ENCODE measurements at regions not wholly inside any gene's neighbourhood (a gene's known extent, or its start where the extent isn't known, plus 50 kb on each side); places are given as distances from the start of the nearest gene placed in this dataset.
"Not testable (repeated sequence)": the region's sequence is repeated elsewhere in the genome, so short reads cannot be mapped to it uniquely, and the experiment has no call there.

GRCh38 chr1:38609166-38610025, 250.2 kb downstream of the RRAGC start:
- DNase-seq (ENCODE audit: low read depth): no peak

DNA sequence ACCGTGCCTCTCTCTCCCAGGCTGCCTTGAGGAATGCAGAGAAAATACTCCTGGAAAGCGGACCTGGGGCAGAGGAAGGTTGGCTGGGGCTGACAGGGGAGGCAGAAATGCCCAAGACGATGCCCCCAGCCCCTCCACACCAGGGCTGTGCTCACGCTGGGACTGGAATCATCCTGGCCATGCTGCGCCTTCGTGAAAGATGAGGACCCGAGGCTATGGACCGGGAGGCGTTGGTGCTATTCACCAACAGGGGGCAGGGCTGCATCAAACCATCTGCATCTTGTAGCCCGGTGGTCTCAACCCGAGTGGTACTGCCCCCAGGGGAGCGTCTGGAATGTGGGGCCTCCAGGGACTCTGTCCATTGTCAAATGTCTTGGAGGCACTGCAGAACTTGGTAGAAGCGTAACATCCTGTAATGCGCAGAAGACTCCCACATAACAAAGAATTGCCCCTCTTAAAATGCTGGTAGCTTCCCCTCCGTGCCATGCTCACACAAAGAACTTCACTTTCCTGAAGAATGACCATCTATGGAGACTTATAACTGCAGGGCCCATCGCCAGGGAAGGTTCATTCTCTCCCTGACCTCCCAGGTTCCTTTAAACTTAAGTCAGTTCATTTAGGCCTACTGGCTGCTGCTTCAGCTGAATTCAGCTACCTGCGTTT, 251.2 kb downstream of the RRAGC start:
- DNase-seq (ENCODE audit: low read depth): no peak

DNA sequence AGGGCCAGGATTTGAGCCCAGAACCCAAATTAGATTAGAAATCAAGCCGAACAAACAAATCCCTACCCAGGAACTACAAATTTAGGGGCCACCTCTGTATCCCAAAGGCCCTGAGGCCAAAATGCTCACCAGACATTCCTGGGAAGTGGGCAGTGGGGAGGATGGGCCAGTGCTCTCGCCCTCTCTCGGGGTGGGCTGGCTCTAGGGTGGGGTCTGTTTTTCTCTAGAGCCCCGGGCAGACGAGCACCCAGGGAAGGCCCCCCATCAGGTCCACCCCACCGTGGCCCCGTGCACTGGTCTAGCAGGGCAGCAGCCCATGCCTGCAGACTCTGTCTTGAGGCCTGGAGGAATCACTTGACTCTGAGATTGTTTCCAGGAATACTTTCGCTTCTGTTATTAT, 252.0 kb downstream of the RRAGC start:
- DNase-seq (ENCODE audit: low read depth): no peak

GRCh38 chr1:38605063-38605462, 254.5 kb downstream of the RRAGC start:
- DNase-seq (ENCODE audit: low read depth): no peak

DNA sequence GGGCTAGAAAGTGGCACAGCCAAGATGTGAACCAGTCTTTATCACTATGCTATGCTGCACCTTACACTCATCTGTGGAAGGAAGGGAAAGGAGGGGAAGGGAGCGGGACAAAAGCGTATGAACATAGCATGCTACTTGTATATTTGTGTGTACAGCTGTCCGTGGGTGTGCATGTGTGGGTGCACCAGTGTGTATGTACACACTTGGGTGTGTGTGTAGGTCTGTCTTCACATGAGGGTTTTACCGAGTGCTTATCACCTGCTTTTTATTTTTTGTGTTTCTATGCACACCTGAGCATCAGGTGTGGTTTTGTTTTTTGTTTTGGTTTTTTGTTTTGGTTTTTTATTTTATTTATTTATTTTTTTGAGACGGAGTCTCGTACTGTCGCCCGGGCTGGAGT, 255.7 kb downstream of the RRAGC start:
- no peak for DNase-seq (ENCODE audit: low read depth)

- no peak for DNase-seq (ENCODE audit: low read depth)
Measured at GRCh38 chr1:38600905-38601304, 258.7 kb downstream of the RRAGC start.

GRCh38 chr1:38600286-38600685, 259.3 kb downstream of the RRAGC start:
- DNase-seq (ENCODE audit: low read depth): no peak

DNA sequence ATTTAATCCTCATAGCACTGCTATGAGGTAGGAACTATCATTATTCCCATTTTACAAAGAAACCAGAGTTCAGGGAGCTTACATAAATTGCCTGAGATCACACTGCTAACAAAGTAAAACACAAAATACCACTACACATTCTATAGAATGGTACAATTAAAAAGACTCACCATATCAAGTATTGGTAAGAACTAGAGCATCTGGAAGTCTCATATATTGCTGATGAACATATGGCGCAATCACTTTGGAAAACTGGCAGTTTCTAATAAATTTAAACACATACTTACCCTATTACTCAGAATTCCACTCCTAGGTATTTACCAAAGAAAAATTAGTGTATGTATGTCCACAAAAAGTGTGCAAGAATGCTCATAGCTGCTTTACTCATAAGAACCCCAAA, 261.5 kb downstream of the RRAGC start:
- DNase-seq (ENCODE audit: low read depth): no peak

GRCh38 chr1:38589036-38589435, 270.5 kb downstream of the RRAGC start:
- DNase-seq (ENCODE audit: low read depth): no peak

DNA sequence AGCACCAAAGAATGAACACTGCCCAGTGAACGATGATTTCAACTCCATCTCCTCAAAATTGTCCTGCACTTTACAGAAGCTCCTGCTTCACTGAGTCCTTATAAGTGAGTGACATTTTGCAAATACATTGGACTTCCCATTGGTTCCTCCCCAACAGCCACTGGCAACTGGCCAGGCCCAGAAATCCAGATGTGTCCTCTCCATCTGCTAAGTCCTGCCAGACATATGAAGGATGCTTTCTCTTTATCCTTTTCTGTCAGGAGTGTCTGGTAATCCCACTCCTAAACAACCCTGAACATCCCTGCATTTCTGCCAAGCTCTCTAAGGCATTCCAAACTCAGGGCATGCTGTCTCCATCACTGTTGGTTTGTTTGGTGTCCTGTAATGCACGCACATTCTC, 271.8 kb downstream of the RRAGC start:
- DNase-seq (ENCODE audit: low read depth): no peak

DNA sequence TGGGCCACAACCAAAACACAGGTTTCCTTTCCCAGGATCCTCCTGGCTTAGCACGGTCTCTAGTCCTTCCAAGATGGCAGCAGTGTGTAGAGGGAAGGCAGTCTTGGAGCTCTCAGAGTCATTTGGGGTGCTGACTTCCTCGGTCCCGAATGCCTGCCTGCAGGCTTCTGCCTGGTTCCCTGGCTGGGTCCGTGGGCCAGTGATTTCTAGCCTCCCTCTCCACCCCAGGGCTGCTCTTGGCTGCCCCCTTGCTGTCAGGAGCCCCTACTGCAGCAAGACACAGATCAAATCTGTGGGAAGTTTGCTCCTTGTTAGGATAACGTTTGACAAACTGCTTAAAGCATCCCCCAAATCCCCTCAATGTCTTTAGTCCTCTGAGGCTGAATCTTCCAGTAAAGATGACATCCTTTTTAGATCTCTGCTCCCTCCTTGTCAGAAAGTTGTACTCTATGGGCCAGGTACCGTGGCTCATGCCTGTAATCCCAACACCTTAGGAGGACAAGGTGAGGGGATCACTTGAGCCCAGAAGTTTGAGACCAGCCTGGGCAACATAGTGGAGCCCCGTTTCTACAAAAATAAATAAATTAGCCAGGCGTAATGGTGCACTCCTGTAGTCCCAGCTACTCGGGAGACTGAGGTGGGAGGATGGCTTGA, 272.5 kb downstream of the RRAGC start:
- no peak for DNase-seq (ENCODE audit: low read depth)

GRCh38 chr1:38585971-38586370, 273.6 kb downstream of the RRAGC start:
- no peak for DNase-seq (ENCODE audit: low read depth)

DNA sequence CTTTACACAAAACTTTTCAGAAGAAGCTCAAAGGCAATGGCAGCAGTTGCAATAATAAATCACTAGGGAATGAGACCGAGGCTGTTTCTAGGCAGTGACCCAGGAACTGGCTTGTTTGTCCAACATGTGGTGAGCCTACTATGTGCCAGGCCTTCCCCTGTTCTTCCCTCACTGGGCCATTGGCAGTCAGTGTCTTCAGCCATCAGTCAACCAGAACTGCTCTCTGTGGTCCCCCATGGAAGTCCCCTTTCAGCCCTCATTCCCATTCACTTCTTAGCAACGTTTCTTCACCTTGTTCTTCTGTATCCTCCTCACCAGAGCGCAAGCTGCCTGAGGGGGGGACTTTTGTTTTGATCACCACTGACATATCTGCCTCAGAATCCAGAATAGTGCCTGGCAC, 274.1 kb downstream of the RRAGC start:
- no peak for DNase-seq (ENCODE audit: low read depth)

GRCh38 chr1:38584448-38585355, 274.9 kb downstream of the RRAGC start:
- no peak for DNase-seq (ENCODE audit: low read depth)

DNA sequence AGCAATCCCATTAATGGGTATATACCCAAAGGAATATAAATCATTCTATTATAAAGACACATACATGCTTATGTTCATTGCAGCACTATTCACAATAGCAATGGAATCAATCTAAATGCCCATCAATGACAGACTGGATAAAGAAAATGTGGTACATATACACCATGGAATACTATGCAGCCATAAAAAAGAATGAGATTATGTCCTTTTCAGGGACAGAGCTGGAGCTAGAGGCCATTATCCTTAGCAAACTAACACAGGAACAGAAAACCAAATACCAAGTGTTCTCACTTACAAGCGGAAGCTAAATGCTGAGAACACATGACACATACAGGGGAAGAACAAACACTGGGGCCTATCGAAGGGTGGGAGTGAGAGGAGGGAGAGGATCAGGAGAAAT, 276.3 kb downstream of the RRAGC start:
- DNase-seq (ENCODE audit: low read depth): not testable (repeated sequence)

DNA sequence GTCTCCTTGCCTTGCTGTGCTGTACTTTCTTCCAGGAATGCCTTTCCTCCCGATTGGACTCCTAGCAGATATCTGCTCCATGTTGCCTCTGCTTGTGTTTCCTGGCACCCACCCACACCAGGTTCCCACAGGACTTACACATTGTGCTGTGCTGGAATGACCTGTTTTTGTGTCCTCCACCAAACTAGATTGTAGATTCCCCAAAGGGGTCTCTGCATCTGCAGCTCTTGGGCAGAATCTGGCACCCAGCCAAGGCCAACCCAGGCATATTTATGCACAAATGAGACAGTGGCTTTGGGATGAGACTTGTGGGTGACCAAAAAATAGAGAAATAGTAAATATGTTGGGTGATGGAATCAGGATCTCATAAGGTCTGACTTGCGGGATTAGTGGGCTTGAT, 278.2 kb downstream of the RRAGC start:
- DNase-seq (ENCODE audit: low read depth): no peak

DNA sequence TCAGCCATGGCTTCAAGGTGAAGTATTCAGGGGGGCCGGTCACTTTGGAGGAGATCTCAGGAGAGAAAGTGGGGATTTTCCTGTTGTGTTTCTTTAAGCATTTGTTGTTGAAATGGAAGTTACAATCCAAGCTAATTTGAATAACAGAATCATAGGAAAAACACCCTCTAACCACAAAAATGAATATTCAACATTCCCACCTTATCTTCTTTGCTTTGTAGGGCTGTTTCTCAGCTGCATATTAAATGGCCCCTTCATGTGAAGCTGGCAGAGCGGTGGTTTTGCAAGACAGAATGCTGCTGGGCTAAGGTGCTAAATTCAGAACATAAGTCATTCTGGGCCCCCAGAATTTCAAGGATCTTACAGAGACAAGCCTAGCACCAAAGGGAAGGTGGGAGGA, 279.0 kb downstream of the RRAGC start:
- DNase-seq (ENCODE audit: low read depth): no peak

GRCh38 chr1:38579056-38579455, 280.5 kb downstream of the RRAGC start:
- DNase-seq (ENCODE audit: low read depth): no peak

GRCh38 chr1:38578271-38578951, 281.2 kb downstream of the RRAGC start:
- no peak for DNase-seq (ENCODE audit: low read depth)

DNA sequence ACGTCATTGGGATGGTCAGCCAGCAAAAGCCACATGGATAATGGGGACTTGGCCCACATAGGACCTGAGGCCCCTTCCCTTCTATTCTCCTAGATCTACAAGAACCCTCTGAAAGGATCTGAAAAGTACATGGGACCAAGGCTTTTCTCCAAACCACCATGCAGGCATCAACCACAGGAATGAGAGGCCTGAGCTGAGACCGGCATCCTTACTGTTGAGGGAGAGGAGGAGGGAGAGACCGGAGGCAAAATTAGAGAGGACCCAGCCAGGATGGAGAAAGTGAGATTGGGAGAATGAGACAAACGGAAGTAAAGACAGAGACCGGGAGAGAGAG, 281.7 kb downstream of the RRAGC start:
- DNase-seq (ENCODE audit: low read depth): no peak

DNA sequence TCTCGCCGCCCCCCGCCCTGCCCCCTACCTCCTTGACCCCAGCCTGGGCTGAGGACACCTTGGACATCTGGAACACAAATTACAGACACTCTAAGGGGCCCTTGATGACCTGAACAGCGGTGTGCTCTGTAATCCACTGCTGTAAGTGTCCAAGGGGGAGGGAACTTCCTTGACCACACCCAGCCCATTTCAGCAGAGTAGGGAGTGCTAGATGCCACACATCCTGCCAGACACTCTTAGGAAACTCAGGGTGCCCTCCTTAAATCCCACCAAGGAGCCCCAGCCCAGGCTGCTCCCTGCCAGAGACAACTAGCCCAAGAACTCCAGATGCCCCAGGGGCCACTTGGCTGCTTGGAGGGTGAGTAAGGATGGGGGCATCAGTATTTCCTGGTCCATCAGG, 282.2 kb downstream of the RRAGC start:
- no peak for DNase-seq (ENCODE audit: low read depth)

- no peak for DNase-seq (ENCODE audit: low read depth)
Measured at GRCh38 chr1:38576241-38576640, 283.3 kb downstream of the RRAGC start.
